H1 (cell line): ENCODE measurements at regions not wholly inside any gene's neighbourhood (a gene's known extent, or its start where the extent isn't known, plus 50 kb on each side); places are given as distances from the start of the nearest gene placed in this dataset.

Source experiments
- CTCF ChIA-PET: fragments of 300-600 bp; sonication (Branson Sonifier 250); formaldehyde crosslinking; loops from one replicate; lab custom pipeline; 2021; ENCODE audit not compliant: partially characterized antibody; lab: Charles Lee
- POLR2A ChIA-PET: fragments of 300-600 bp; sonication (Branson Sonifier 250); formaldehyde crosslinking; loops from one replicate; lab custom pipeline; 2021; ENCODE audit warnings: inconsistent platforms; ENCODE audit not compliant: partially characterized antibody; lab: Charles Lee
- DNase-seq, 2 experiments: peaks; one replicate each; pipeline versions ENCODE4 v3.0.0 to v3.0.0-alpha.2; 2010 to 2022; ENCODE audit warnings: low spot score in 2 of 2, low read depth in 1 of 2, mixed read lengths in 1 of 2
- FAIRE-seq: peaks from 2 replicates; lab custom pipeline; 2011; peaks lifted over from hg19 to GRCh38; lab: Jason Lieb, UNC
- H2AFZ ChIP-seq: 2 replicates; pipeline ENCODE4 v1.8.1; 2012; ENCODE audit warnings: low read length, inconsistent platforms
- H2AK5ac ChIP-seq: 2 replicates; pipeline ENCODE4 v1.6.1; 2013; ENCODE audit warnings: low read depth, low read length
- H2BK120ac ChIP-seq: replicated peaks from 2 replicates; pipeline ENCODE3; 2013; ENCODE audit warnings: low read depth, low read length, inconsistent platforms
- H2BK12ac ChIP-seq: 2 replicates; pipeline ENCODE4 v1.6.1; 2013; ENCODE audit warnings: low read depth, low read length
- H2BK15ac ChIP-seq: 2 replicates; pipeline ENCODE4 v1.6.1; 2013; ENCODE audit warnings: low read length
- H2BK20ac ChIP-seq: 2 replicates; pipeline ENCODE4 v1.6.1; 2013; ENCODE audit warnings: low read length
- H2BK5ac ChIP-seq: 2 replicates; pipeline ENCODE4 v1.6.1; 2013; ENCODE audit warnings: low read depth, low read length
- H3K14ac ChIP-seq: 2 replicates; pipeline ENCODE4 v1.6.1; 2013; ENCODE audit warnings: inconsistent platforms; ENCODE audit not compliant: insufficient read length
- H3K18ac ChIP-seq: 2 replicates; pipeline ENCODE4 v1.6.1; 2013; ENCODE audit warnings: low read length; ENCODE audit errors: extremely low read depth
- H3K23ac ChIP-seq: 2 replicates; pipeline ENCODE4 v1.6.1; 2013; ENCODE audit warnings: inconsistent platforms; ENCODE audit not compliant: insufficient read length
- H3K23me2 ChIP-seq: 2 replicates; pipeline ENCODE4 v1.6.1; 2013; ENCODE audit warnings: low read depth, low read length
- H3K27ac ChIP-seq: 2 replicates; pipeline ENCODE4 v1.6.1; 2011; ENCODE audit warnings: low read depth, low read length, inconsistent platforms
- H3K27me3 ChIP-seq, 4 experiments: replicated peaks in 1 of 4; 1 replicate in 1 of 4; 2 replicates in 3 of 4; pipeline versions ENCODE4 v1.6.1 to v1.8.1; 2011 to 2013; ENCODE audit warnings: low read length in 3 of 4, mild to moderate bottlenecking in 3 of 4, inconsistent platforms in 2 of 4, mixed read lengths in 2 of 4, moderate library complexity in 1 of 4; ENCODE audit not compliant: control insufficient read depth in 3 of 4, insufficient read depth in 3 of 4; ENCODE audit errors: extremely low read depth in 1 of 4
- H3K36me3 ChIP-seq, 4 experiments: 2 replicates each; pipeline versions ENCODE4 v1.6.1 to v1.8.1; 2011 to 2013; ENCODE audit warnings: mild to moderate bottlenecking in 4 of 4, low read length in 3 of 4, moderate library complexity in 2 of 4, control low read depth in 1 of 4, inconsistent platforms in 1 of 4; ENCODE audit not compliant: insufficient read depth in 4 of 4, control insufficient read depth in 2 of 4
- H3K4ac ChIP-seq: replicated peaks from 2 replicates; pipeline ENCODE3; 2013; ENCODE audit warnings: low read length, low read depth, mixed read lengths, inconsistent platforms; ENCODE audit not compliant: insufficient read length
- H3K4me1 ChIP-seq, 4 experiments: replicated peaks in 1 of 4; 1 replicate in 1 of 4; 2 replicates in 3 of 4; pipeline versions ENCODE4 v1.6.1 to v1.8.1; 2011 to 2013; ENCODE audit warnings: low read length in 3 of 4, inconsistent platforms in 2 of 4, mixed read lengths in 1 of 4; ENCODE audit not compliant: insufficient read depth in 4 of 4, control insufficient read depth in 3 of 4
- H3K4me2 ChIP-seq, 2 experiments: 2 replicates each; pipeline versions ENCODE4 v1.6.1 to v1.8.1; 2011 to 2013; ENCODE audit warnings: low read depth in 2 of 2, low read length in 2 of 2, control low read depth in 1 of 2, inconsistent platforms in 1 of 2, mild to moderate bottlenecking in 1 of 2; ENCODE audit not compliant: insufficient read depth in 1 of 2
- H3K4me3 ChIP-seq, 4 experiments: fragments of 200-600, 300-600 bp in 1 of 4; sonication (generic), shearing (Covaris generic), sonication (Bioruptor Twin) in 1 of 4; 2 replicates each; pipeline versions ENCODE4 v1.5.1 to v1.8.1; 2011 to 2016; ENCODE audit warnings: low read length in 4 of 4, low read depth in 3 of 4, control low read depth in 2 of 4, inconsistent platforms in 2 of 4, mild to moderate bottlenecking in 2 of 4, mixed read lengths in 1 of 4, moderate library complexity in 1 of 4; ENCODE audit not compliant: insufficient read depth in 2 of 4; ENCODE audit errors: extremely low read depth in 1 of 4
- H3K56ac ChIP-seq: replicated peaks from 2 replicates; pipeline ENCODE3; 2013; ENCODE audit warnings: low read depth, mild to moderate bottlenecking, mixed read lengths, low read length, inconsistent platforms; ENCODE audit not compliant: insufficient read length
- H3K79me1 ChIP-seq: 2 replicates; pipeline ENCODE4 v1.6.1; 2013; ENCODE audit warnings: low read depth, low read length, control low read depth
- H3K79me2 ChIP-seq, 2 experiments: 2 replicates each; pipeline versions ENCODE4 v1.6.1 to v1.8.1; 2012 to 2013; ENCODE audit warnings: low read length in 2 of 2, mild to moderate bottlenecking in 2 of 2, inconsistent platforms in 1 of 2; ENCODE audit not compliant: insufficient read depth in 2 of 2, control insufficient read depth in 1 of 2
- H3K9ac ChIP-seq, 4 experiments: replicated peaks in 1 of 4; 1 replicate in 1 of 4; 2 replicates in 3 of 4; pipeline versions ENCODE4 v1.6.1 to v1.8.1; 2011 to 2013; ENCODE audit warnings: low read depth in 3 of 4, low read length in 3 of 4, control low read depth in 2 of 4, mild to moderate bottlenecking in 2 of 4, moderate library complexity in 2 of 4, inconsistent platforms in 1 of 4; ENCODE audit errors: extremely low read depth in 1 of 4
- H3K9me3 ChIP-seq, 2 experiments: 2 replicates each; pipeline versions ENCODE4 v1.6.1 to v1.8.1; 2012 to 2013; ENCODE audit warnings: mild to moderate bottlenecking in 2 of 2, moderate library complexity in 2 of 2, control low read depth in 1 of 2, inconsistent platforms in 1 of 2, low read depth in 1 of 2, low read length in 1 of 2, mixed read lengths in 1 of 2; ENCODE audit not compliant: insufficient read depth in 2 of 2
- H4K20me1 ChIP-seq, 2 experiments: replicated peaks in 1 of 2; 2 replicates each; pipeline versions ENCODE3 to v1.8.1; 2011 to 2013; ENCODE audit warnings: inconsistent platforms in 2 of 2, low read length in 2 of 2, mild to moderate bottlenecking in 1 of 2; ENCODE audit not compliant: insufficient read depth in 2 of 2, control insufficient read depth in 1 of 2
- H4K5ac ChIP-seq: 2 replicates; pipeline ENCODE4 v1.6.1; 2013; ENCODE audit warnings: low read length, low read depth, mixed read lengths, inconsistent platforms; ENCODE audit not compliant: insufficient read length
- H4K8ac ChIP-seq: 2 replicates; pipeline ENCODE4 v1.8.0; 2013; ENCODE audit warnings: mild to moderate bottlenecking, moderate library complexity, low read length, inconsistent platforms; ENCODE audit not compliant: insufficient read depth; ENCODE audit errors: extremely low read depth
- H4K91ac ChIP-seq: replicated peaks from 2 replicates; pipeline ENCODE3; 2013; ENCODE audit warnings: low read length, mixed read lengths, inconsistent platforms; ENCODE audit not compliant: insufficient read length
- GABPA ChIP-seq: IDR thresholded peaks from 2 replicates; pipeline ENCODE4 v1.6.1; 2011; ENCODE audit warnings: mild to moderate bottlenecking, low read length, moderate library complexity, borderline replicate concordance; ENCODE audit not compliant: insufficient read depth
- NRF1 ChIP-seq: IDR thresholded peaks from 2 replicates; pipeline ENCODE4 v1.6.1; 2011; ENCODE audit warnings: mild to moderate bottlenecking, low read depth, low read length, improper control_type of control experiment
- SIRT6 ChIP-seq: IDR thresholded peaks from one replicate; pipeline ENCODE4 v1.7.1; 2012; ENCODE audit warnings: low read length, inconsistent platforms
- SP2 ChIP-seq: IDR thresholded peaks from 2 replicates; pipeline ENCODE4 v1.6.1; 2012; ENCODE audit warnings: mild to moderate bottlenecking, low read length, inconsistent platforms
- TEAD4 ChIP-seq: IDR thresholded peaks from 2 replicates; pipeline ENCODE4 v1.6.1; 2012; ENCODE audit warnings: low read depth, low read length, inconsistent platforms, mixed read lengths
- WGBS, 2 experiments: shearing (Covaris generic) in 1 of 2; methylation state at CpG; one replicate each; pipeline versions ENCODE4 v1.1.6 to v1.1.7; 2013 to 2015; ENCODE audit warnings: low lambda C conversion rate in 2 of 2, mixed read lengths in 2 of 2, inconsistent platforms in 1 of 2, low coverage in 1 of 2, missing lambda C conversion rate in 1 of 2; ENCODE audit not compliant: insufficient replicate concordance in 2 of 2, insufficient coverage in 1 of 2, insufficient read length in 1 of 2; ENCODE audit errors: extremely low coverage in 1 of 2, missing lambda C conversion rate in 1 of 2; 5-methylcytosine and 5-hydroxymethylcytosine counted together

DNA sequence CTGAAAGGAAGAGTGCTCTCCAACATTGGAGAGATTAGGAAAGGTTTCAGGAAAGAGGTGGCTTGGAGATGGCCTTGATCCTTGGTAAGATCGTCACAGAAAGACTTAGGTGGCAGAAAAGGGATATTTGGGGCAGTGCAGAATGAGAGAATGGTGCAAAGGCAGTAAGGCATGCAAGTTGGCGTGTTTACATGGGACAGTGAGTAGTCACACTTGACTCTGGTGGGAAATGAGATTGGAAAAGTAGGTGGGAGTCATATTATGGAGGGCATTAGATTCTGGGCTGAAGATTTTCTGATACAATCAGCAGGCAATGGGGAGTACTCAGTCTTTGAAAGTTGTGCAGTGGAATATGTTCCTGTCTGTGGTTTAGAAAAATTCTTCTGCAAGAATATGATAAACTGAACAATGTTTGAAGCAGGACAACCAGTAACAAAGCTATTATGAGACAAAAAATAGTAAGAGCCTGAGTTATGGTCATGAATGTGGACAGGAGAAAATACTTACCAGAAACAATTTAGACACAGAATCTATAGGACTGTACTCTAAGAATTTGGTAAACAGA lies 76.2 kb upstream of the ANKRD55 start:
- 82% methylated on average over 2 of the region's 2 CpGs; no CpG with 5 or more reads in 1 of the 2 experiments for WGBS, 2 experiments
- POLR2A ChIA-PET = no interaction called here
- H3K27me3 ChIP-seq = no peaks in the 10 kb centered on the region; a peak in 1 of 7 replicates

More for the DNA sequence above, 76.2 kb upstream of the ANKRD55 start:
- no peak for FAIRE-seq
- H3K14ac ChIP-seq = no peak overlapping the region
- H4K91ac ChIP-seq = no peak overlapping the region
- no peak overlapping the region for H2BK15ac ChIP-seq
- no peak overlapping the region for H2AK5ac ChIP-seq
- no peak overlapping the region for H3K4me3 ChIP-seq
- no peaks in the 10 kb centered on the region for H3K23me2 ChIP-seq
- H3K4me2 ChIP-seq = no peak overlapping the region
- H4K20me1 ChIP-seq = no peaks in the 10 kb centered on the region
- CTCF ChIA-PET = no interaction called here
- no peak overlapping the region for H2BK20ac ChIP-seq
- no peaks in the 10 kb centered on the region for H3K36me3 ChIP-seq
- no peak for TF ChIP-seq GABPA
- no peak for TF ChIP-seq NRF1
- no peak for TF ChIP-seq TEAD4
- TF ChIP-seq SIRT6 = no peak
- no peak for TF ChIP-seq SP2
- TF ChIP-seq, all 59 proteins: peak for 0
- Histone ChIP-seq H3K23ac (no peak overlapping the region), H3K4ac (no peak overlapping the region), H3K9ac (no peak overlapping the region), H2BK120ac (no peak overlapping the region), H3K4me1 (no peaks in the 10 kb centered on the region), H2BK12ac (no peak overlapping the region), H3K9me3 (peaks cover 0 to 6% of the 10 kb centered on the region in 2 experiments; a peak in 1 of 4 replicates), H2BK5ac (no peak overlapping the region), H3K18ac (no peak overlapping the region), H3K27ac (no peak overlapping the region), H3K79me2 (no peaks in the 10 kb centered on the region), H3K79me1 (no peaks in the 10 kb centered on the region), H4K8ac (no peak overlapping the region), H2AFZ (no peak overlapping the region), H3K56ac (no peak overlapping the region), H4K5ac (no peak overlapping the region)
- no peak for DNase-seq
